SJCRH30 (cell line): ENCODE measurements at regions not wholly inside any gene's neighbourhood (a gene's known extent, or its start where the extent isn't known, plus 50 kb on each side); places are given as distances from the start of the nearest gene placed in this dataset.

Experiments used
- DNase-seq, 2 experiments: peaks; one replicate each; pipeline ENCODE4 v3.0.0-alpha.2; 2015 to 2020
- H3K27ac ChIP-seq: fragments of 250-450 bp; sonication (Bioruptor Pico); 2 replicates; pipeline ENCODE4 v1.5.1; 2020; ENCODE audit warnings: mild to moderate bottlenecking, moderate library complexity
- H3K27me3 ChIP-seq: fragments of 250-450 bp; sonication (Bioruptor Pico); 2 replicates; pipeline ENCODE4 v1.5.1; 2020; ENCODE audit warnings: mild to moderate bottlenecking, moderate library complexity
- H3K36me3 ChIP-seq: fragments of 250-450 bp; sonication (Bioruptor Pico); 2 replicates; pipeline ENCODE4 v1.5.1; 2020; ENCODE audit warnings: mild to moderate bottlenecking, moderate library complexity
- H3K4me1 ChIP-seq: fragments of 250-450 bp; sonication (Bioruptor Pico); 2 replicates; pipeline ENCODE4 v1.5.1; 2020; ENCODE audit warnings: mild to moderate bottlenecking, moderate library complexity
- H3K4me3 ChIP-seq: fragments of 250-450 bp; sonication (Bioruptor Pico); 2 replicates; pipeline ENCODE4 v1.5.1; 2020; ENCODE audit warnings: mild to moderate bottlenecking, moderate library complexity
- H3K9me3 ChIP-seq: fragments of 250-450 bp; sonication (Bioruptor Pico); replicated peaks from 2 replicates; pipeline ENCODE4 v1.5.1; 2020; ENCODE audit warnings: mild to moderate bottlenecking, moderate library complexity

DNA sequence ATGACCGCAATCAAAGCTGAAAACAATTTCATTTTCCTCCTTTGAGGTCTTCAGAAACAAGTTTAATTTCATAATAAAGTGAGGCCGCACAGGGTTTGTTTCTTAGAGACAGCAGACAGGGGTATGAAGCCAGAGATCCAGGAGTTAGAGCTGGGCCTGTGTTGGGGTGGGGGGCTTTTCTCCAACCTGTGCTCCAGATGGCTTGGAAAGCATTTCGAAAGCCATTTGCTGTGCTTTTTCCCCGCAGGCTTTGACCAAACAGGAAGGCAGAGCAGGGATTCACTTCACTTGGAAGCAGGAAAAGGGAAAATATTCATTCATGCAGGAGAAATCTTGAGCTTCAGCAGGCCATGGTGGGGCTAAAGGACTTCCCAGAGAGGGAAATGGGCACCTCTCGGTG, 617.4 kb downstream of the SOX6 start:
- Histone ChIP-seq H3K4me1 (no peaks in the 10 kb centered on the region), H3K36me3 (no peaks in the 10 kb centered on the region), H3K9me3 (no peaks in the 10 kb centered on the region), H3K27me3 (no peaks in the 10 kb centered on the region; the same call in 1 of the 2 replicates), H3K27ac (no peak overlapping the region), H3K4me3 (no peak overlapping the region)
- no peak for DNase-seq

DNA sequence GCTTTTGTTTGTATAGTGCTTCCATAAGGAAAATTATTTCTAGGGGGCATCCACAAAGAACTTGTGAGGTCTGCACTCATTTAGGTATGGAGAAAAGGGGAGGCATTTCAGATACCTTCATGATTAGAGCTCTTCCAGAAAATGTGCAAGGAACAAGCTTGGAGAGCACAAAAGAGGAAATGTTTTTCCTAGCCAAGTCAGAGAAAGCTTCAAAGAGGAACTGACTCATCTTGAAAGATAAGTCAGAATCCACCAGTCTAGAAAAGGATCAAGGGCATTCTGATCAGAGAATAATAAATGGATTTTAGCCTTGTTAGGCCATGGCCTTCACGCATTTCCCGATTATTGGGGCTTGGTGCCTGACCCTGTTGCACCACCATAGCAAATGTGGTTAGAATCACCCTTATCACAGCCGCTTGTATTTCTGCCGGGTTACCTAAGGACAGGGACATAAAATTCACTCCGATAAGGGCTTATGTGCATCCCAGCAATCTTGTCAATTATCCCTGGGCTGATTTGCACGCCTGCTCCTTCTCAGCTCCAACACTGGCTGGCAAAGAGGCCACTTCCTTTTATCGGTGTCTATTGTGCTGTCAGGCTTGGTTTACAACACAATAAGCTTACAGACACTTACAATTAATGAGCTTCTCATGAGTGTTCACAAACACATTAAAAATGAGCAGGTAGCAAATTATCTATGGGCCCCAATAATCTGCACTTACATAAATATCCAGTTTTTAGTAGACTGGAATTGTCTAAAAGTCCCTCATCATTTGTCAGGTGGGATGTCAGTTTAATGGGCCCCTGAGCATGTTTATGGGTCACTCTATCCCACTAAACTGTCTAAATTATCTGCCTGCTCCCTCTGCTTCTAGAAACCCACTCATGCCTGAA, 613.5 kb downstream of the SOX6 start:
- Histone ChIP-seq H3K27me3 (no peaks in the 10 kb centered on the region; the same call in 1 of the 2 replicates), H3K27ac (no peak overlapping the region), H3K9me3 (no peaks in the 10 kb centered on the region), H3K4me1 (no peaks in the 10 kb centered on the region), H3K4me3 (no peak overlapping the region), H3K36me3 (no peaks in the 10 kb centered on the region)
- no peak for DNase-seq

DNA sequence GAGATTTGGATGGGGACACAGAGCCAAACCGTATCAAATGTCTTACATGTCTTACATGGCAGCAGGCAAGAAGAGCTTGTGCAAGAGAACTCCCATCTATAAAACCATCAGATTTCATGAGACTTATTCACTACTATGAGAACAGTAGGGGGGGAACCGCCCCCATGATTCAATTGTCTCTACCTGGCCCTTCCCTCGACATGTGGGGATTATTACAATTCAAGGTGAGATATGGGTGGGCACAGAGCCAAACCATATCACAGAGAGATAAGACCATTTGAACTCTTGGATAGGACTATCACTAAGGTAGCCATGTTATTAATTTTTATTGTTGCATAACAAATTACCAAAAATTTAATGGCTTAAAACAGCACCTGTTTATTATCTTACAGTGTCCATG, 611.7 kb downstream of the SOX6 start:
- Histone ChIP-seq H3K4me3 (no peak overlapping the region), H3K9me3 (no peaks in the 10 kb centered on the region; the same call in 1 of the 2 replicates), H3K36me3 (no peaks in the 10 kb centered on the region), H3K27ac (no peak overlapping the region), H3K4me1 (no peaks in the 10 kb centered on the region), H3K27me3 (peaks cover 8% of the 10 kb centered on the region; the same call in 1 of the 2 replicates)
- no peak for DNase-seq

DNA sequence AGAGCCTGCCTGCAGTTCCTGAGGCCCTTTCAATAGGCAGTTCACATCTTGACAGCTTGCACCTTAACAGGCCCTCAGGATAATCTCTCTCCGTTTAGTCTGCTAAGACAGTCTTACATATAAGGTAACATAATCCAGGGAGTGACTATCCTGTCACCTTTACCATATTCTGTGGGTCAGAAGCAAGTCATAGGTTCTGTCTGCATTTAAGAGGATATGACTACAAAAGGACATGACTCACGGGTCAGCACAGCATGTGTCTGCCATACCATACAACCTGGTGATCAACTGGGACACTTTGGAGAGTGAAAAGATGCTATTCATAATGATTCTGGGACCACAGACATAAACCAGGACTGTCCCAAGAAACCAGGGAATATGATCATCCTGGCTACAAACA, 611.1 kb downstream of the SOX6 start:
- Histone ChIP-seq H3K36me3 (no peaks in the 10 kb centered on the region), H3K27ac (no peak overlapping the region), H3K4me1 (no peaks in the 10 kb centered on the region), H3K9me3 (no peaks in the 10 kb centered on the region; the same call in 1 of the 2 replicates), H3K4me3 (no peak overlapping the region), H3K27me3 (peaks cover 13% of the 10 kb centered on the region)
- DNase-seq, result no peak

DNA sequence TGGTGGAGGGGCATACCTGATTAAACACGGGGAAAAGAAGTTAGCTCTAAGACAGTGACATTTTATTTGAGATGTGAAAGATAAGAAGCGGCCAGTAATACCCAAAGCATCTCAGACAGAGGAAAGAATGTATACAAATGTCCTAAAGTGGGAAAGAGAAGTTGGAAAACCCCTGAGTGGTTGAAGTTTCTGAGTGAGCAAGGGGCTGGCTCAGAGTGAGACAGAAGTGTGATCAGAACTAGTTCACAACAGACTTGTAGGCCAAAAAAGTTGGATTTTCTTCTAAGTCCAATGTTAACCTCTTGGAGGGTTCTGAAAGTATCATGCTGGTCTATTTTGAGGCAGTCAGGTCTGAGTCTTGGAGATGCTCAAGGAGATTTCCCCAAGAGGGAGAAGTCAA, 608.7 kb downstream of the SOX6 start:
- no peak for DNase-seq
- Histone ChIP-seq H3K9me3 (no peaks in the 10 kb centered on the region; the same call in 1 of the 2 replicates), H3K36me3 (no peaks in the 10 kb centered on the region), H3K4me3 (no peak overlapping the region), H3K27ac (no peak overlapping the region), H3K4me1 (no peaks in the 10 kb centered on the region), H3K27me3 (peaks cover 15% of the 10 kb centered on the region)

DNA sequence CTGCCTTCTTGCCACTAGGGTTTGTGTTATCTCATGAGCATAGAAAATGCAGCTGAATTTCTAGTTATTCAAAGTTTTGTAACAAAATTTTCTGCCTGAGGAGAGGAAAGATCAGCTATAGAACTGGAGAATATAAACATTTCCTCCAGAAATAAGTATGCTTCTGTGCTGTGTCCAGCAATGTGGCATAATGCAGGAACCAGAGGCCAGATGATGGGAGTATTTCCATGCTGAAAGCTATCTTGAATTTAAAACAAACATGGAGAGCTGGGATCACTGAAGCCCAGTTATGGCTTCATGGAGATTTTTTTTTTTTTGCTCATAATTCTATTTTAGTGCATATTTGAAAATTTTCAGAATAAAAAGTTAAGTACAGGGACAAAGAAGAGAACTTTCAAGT, 608.2 kb downstream of the SOX6 start:
- Histone ChIP-seq H3K9me3 (no peaks in the 10 kb centered on the region; the same call in 1 of the 2 replicates), H3K27ac (no peak overlapping the region), H3K27me3 (peaks cover 15% of the 10 kb centered on the region), H3K4me3 (no peak overlapping the region), H3K4me1 (no peaks in the 10 kb centered on the region), H3K36me3 (no peaks in the 10 kb centered on the region)
- no peak for DNase-seq

DNA sequence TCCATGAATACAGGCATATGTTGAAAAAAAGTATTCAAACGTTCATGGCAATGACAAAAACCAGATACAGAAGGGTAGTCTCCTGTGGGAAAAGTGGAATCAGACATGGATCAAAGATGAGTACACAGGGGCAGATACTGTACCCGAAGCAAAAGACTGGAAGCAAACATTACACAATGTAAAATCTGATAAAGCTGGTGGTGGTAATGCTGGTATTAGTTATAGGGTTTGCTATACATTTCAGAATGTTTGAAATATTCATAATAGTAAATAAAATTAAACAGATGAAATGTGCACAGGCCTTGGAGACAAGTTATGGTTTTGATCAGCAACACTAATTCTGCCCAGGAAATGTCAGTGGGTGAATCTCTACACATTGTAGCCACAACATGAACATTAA, 607.6 kb downstream of the SOX6 start:
- Histone ChIP-seq H3K9me3 (no peaks in the 10 kb centered on the region; the same call in 1 of the 2 replicates), H3K27ac (no peak overlapping the region), H3K4me1 (no peaks in the 10 kb centered on the region), H3K27me3 (peaks cover 15% of the 10 kb centered on the region), H3K4me3 (no peak overlapping the region), H3K36me3 (no peaks in the 10 kb centered on the region)
- DNase-seq, result no peak

DNA sequence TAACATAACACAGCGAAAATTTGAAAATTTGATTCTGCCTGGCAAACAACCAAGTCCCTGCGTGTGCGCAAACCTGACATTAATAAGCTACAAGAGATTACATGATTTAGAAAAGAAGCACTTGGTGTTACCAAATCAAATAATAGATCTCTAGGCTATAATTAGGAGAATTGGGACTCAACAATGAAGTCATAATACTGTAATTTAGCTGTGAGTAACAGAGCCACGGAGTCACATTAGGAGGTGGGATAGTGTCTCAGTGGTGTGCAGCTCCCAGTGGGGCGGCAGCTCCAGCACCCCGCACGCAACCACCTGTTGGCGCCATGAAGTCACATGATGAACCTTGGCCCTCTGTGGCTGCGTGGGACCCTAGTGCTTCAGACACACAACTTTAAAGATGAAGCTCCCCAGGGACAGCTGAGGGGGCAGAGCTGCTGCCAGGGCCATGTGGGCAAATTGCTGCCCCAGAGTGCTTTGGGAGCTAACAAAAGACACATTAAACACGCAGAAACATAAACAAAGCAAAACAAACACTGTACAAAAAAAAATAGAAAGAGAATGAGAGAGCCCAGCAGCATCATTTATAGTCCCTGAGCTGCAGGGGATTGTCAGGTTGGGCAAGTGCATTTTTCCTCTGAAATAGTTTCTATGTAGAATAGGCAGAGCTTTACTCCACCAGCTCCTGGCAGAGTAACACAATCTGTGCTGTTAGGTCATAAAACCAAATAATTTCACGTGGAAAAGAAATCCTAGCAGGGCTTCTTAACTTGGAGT, 605.6 kb downstream of the SOX6 start:
- H3K36me3 ChIP-seq, result no peaks in the 10 kb centered on the region
- no peak overlapping the region for H3K27ac ChIP-seq
- no peak overlapping the region for H3K4me3 ChIP-seq
- no peaks in the 10 kb centered on the region for H3K4me1 ChIP-seq
- no peak for DNase-seq
- H3K27me3 ChIP-seq, result peaks cover 15% of the 10 kb centered on the region
- no peaks in the 10 kb centered on the region; the same call in 1 of the 2 replicates for H3K9me3 ChIP-seq

DNA sequence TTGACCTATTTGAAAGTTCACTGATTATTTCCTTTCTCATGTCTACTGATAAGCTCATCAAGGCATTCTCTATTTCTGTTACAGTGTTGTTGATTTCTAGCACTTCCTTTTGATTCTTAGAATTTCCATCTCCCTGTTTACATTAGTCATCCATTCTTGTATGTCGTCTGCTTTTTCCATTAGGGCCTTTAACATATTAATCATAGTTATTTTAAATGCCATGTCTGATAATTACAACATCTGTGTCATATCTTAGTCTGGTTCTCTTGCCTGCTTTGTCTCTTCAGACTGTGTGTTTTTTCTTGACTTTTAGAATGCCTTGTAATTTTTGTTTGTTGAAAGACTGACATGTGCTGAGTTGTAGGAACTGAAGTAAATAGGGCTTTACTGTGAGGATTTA, 602.1 kb downstream of the SOX6 start:
- DNase-seq, result no peak
- Histone ChIP-seq H3K4me1 (no peaks in the 10 kb centered on the region), H3K27me3 (peaks cover 12% of the 10 kb centered on the region; the same call in 1 of the 2 replicates)

DNA sequence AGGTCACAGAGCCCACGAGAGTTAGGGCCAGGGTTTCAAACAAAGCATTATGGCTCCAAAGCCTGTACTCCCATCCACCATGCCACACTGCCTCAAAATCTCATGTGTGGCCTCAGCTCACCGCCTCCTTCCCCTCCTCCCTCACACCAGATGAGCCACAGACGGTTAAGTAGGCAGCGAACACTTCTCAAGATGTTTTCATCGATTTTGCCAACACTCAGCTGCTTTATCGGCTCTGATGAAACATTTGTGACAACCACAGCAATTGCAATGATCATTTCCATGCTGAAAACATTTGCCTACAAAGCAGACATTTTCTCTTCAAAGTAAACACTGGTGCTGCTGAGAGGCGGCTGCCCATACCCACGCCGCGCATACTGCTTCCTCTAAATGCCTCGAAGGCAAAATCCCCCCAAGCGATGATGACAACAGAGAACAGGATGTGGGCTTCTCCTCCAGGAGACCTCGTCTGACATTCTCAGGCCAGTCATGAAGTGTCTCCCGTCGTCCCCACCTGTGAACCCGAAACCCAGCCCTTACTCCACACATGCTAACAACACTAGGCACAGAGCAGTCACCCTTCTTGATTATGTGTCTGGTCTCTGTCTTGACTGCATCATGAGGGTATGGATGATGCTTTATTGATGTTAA, 599.2 kb downstream of the SOX6 start:
- DNase-seq, result no peak
- Histone ChIP-seq H3K27me3 (peaks cover 3% of the 10 kb centered on the region; the same call in 1 of the 2 replicates), H3K27ac (no peak overlapping the region), H3K4me3 (no peak overlapping the region), H3K36me3 (no peaks in the 10 kb centered on the region), H3K9me3 (no peaks in the 10 kb centered on the region), H3K4me1 (no peaks in the 10 kb centered on the region)

More for the DNA sequence above, 602.1 kb downstream of the SOX6 start:
- H3K4me3 ChIP-seq, result no peak overlapping the region
- no peaks in the 10 kb centered on the region for H3K9me3 ChIP-seq
- H3K27ac ChIP-seq, result no peak overlapping the region
- no peaks in the 10 kb centered on the region for H3K36me3 ChIP-seq

DNA sequence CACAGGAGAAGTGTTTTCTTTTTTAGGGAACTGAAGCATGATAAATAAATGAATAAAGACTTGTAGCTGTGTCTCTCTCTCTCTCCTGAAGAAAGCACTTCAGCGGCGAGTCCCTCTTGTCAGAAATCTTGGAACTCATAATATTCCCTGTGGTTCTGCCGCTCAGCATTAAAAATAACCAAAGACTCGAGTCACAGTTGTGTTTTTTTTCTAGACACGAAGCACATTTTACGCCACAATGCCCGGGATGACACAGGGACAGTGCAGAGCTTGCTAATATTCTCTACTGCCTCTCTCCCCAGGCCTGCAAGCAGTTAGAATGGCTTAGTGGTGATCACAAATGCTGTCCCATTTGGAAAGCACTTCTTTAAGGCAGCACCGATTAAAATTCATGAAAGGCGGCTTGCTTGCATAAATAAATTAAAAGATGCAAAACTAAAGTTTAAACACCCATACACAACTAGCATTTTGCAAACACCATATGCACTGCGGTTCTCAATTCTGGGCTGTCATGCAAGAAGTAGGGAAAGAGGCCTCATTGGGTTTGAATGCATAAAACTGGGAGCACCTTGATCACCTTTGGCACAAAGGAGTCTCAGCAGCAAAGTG, 597.4 kb downstream of the SOX6 start:
- Histone ChIP-seq H3K27me3 (peaks cover 3% of the 10 kb centered on the region; the same call in 1 of the 2 replicates), H3K4me3 (no peak overlapping the region), H3K27ac (no peak overlapping the region), H3K4me1 (no peaks in the 10 kb centered on the region), H3K36me3 (no peaks in the 10 kb centered on the region), H3K9me3 (no peaks in the 10 kb centered on the region)
- no peak for DNase-seq

DNA sequence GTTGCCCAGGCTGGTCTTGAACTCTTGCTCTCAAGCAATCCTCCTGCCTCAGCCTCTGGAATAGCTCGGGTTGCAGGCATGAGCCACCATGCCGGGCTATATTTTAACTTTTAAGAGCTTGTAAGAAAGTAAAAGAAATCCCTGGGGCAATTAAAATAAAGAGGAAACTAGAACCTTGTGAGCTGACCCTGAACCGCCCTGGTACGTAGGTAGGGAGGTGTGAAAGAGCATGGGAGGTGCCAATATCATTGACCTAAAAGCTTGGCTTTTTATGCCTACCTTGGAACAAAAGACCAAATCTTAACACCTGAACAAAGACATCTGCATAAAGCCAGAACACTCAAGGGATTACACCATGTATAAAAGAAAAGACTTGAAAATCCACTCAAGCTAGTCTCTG, 595.1 kb downstream of the SOX6 start:
- 0 out of 2 replicates have a peak, but pooled peaks cover under 1% of the 10 kb centered on the region for H3K9me3 ChIP-seq
- H3K36me3 ChIP-seq, result no peaks in the 10 kb centered on the region
- no peak overlapping the region for H3K4me3 ChIP-seq
- H3K27ac ChIP-seq, result no peak overlapping the region
- peaks cover 3% of the 10 kb centered on the region; the same call in 1 of the 2 replicates for H3K27me3 ChIP-seq
- no peak for DNase-seq
- H3K4me1 ChIP-seq, result no peaks in the 10 kb centered on the region

DNA sequence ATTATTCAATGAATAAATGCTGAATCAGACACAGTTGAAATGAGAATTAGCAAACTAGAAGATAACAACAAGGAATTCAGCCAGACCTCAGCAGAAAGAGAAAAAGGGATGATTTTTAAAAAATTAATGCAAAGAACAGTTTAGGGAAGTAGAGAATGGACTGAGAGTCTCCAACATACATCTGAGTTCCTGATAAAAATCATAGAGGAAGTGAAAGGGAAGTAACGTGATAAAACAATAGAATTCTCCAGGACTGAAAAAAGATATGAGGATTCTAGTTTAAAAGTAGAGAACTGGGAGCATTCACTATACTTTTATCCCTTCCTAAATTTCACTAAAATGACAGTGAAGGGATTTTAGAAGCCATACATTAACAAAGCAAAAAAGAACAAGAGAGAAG, 592.0 kb downstream of the SOX6 start:
- no peaks in the 10 kb centered on the region for H3K36me3 ChIP-seq
- DNase-seq, result no peak
- no peak overlapping the region for H3K27ac ChIP-seq
- no peaks in the 10 kb centered on the region for H3K4me1 ChIP-seq
- no peaks in the 10 kb centered on the region for H3K27me3 ChIP-seq
- H3K9me3 ChIP-seq, result 0 out of 2 replicates have a peak, but pooled peaks cover 5% of the 10 kb centered on the region
- H3K4me3 ChIP-seq, result no peak overlapping the region

DNA sequence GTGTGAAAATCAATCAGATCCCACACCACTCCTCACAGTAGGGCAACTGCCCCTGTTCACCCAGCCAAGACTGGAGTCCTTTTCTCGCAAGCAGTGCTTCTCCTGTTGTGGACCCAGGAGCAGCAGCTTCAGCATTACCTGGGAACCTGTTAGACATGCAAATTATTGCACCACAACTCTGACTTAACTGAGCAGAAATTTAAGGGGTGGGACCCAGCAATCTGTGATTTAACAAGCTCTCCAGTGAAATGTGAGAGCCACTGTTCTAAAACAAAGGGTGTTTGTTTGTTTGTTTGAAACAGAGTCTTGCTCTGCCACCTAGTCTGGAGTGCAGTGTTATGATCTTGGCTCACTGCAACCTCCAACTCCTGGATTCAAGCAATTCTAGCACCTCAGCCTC, 591.4 kb downstream of the SOX6 start:
- Histone ChIP-seq H3K27ac (no peak overlapping the region), H3K4me1 (no peaks in the 10 kb centered on the region), H3K36me3 (no peaks in the 10 kb centered on the region), H3K4me3 (no peak overlapping the region), H3K9me3 (0 out of 2 replicates have a peak, but pooled peaks cover 5% of the 10 kb centered on the region), H3K27me3 (no peaks in the 10 kb centered on the region)
- DNase-seq, result no peak
